SK-N-SH (cell line): ENCODE measurements at regions not wholly inside any gene's neighbourhood (a gene's known extent, or its start where the extent isn't known, plus 50 kb on each side); places are given as distances from the start of the nearest gene placed in this dataset.

Source experiments
- CTCF ChIA-PET: fragments of 300-600, 350-600 bp; formaldehyde crosslinking; extraction: SDS; loops from one replicate; lab custom pipeline; 2021; lab: Yijun Ruan, JAX
- POLR2A ChIA-PET: fragments of 350-600 bp; sonication (Branson Sonifier 250); formaldehyde crosslinking; extraction: SDS; loops from one replicate; lab custom pipeline; 2020; ENCODE audit warnings: antibody characterized with exemption, inconsistent platforms; lab: Yijun Ruan, JAX
- DNase-seq: peaks from one replicate; pipeline ENCODE4 v3.0.0; 2012
- H2AFZ ChIP-seq: fragments of 200-600 bp; sonication (generic); 2 replicates; pipeline ENCODE4 v1.8.1; 2016; ENCODE audit warnings: antibody characterized with exemption, mild to moderate bottlenecking, low read depth
- H3F3A ChIP-seq: fragments of 200-600 bp; sonication (generic); replicated peaks from 2 replicates; pipeline ENCODE3; 2016; ENCODE audit warnings: antibody characterized with exemption, mild to moderate bottlenecking; ENCODE audit not compliant: insufficient read depth
- H3K27ac ChIP-seq, 2 experiments: fragments of 200-500 bp in 1 of 2; fragments of 200-600 bp in 1 of 2; sonication (Bioruptor generic) in 1 of 2; sonication (generic), shearing (Covaris generic) in 1 of 2; 2 replicates each; pipeline versions ENCODE4 v1.5.1 to v1.6.1; 2014 to 2016; ENCODE audit warnings: low read depth in 2 of 2, inconsistent platforms in 1 of 2, low read length in 1 of 2, mild to moderate bottlenecking in 1 of 2, mixed read lengths in 1 of 2
- H3K27me3 ChIP-seq: fragments of 200-600 bp; sonication (generic), shearing (Covaris generic); 2 replicates; pipeline ENCODE4 v1.6.1; 2016; ENCODE audit warnings: mixed run types; ENCODE audit not compliant: insufficient read depth
- H3K36me3 ChIP-seq, 2 experiments: fragments of 200-500 bp in 1 of 2; fragments of 200-600 bp in 1 of 2; sonication (Bioruptor generic) in 1 of 2; sonication (generic) in 1 of 2; replicated peaks in 1 of 2; 2 replicates each; pipeline versions ENCODE3 to v1.5.1; 2014 to 2016; ENCODE audit warnings: low read length in 1 of 2, mild to moderate bottlenecking in 1 of 2; ENCODE audit not compliant: insufficient read depth in 2 of 2, control insufficient read depth in 1 of 2
- H3K4me1 ChIP-seq, 2 experiments: fragments of 200-500 bp in 1 of 2; fragments of 200-600 bp in 1 of 2; sonication (Bioruptor generic) in 1 of 2; sonication (generic), shearing (Covaris generic) in 1 of 2; 2 replicates each; pipeline versions ENCODE4 v1.5.1 to v1.6.1; 2014 to 2016; ENCODE audit warnings: low read depth in 1 of 2, low read length in 1 of 2, mixed run types in 1 of 2; ENCODE audit not compliant: insufficient read depth in 2 of 2, control insufficient read depth in 1 of 2
- H3K4me2 ChIP-seq: fragments of 200-600 bp; sonication (generic), shearing (Covaris generic); 2 replicates; pipeline ENCODE4 v1.6.1; 2017; ENCODE audit warnings: mixed run types
- H3K4me3 ChIP-seq, 2 experiments: fragments of 200-500 bp in 1 of 2; fragments of 200-600 bp in 1 of 2; sonication (Bioruptor generic) in 1 of 2; sonication (generic), shearing (Covaris generic) in 1 of 2; 2 replicates each; pipeline versions ENCODE4 v1.5.1 to v1.8.1; 2014 to 2016; ENCODE audit warnings: low read depth in 2 of 2, inconsistent platforms in 1 of 2, low read length in 1 of 2, mild to moderate bottlenecking in 1 of 2, mixed read lengths in 1 of 2, moderate library complexity in 1 of 2
- H3K79me2 ChIP-seq: fragments of 200-600 bp; sonication (generic); 2 replicates; pipeline ENCODE4 v1.8.1; 2017; ENCODE audit warnings: mild to moderate bottlenecking; ENCODE audit not compliant: insufficient read depth
- H3K9ac ChIP-seq: fragments of 200-600 bp; sonication (generic); 2 replicates; pipeline ENCODE4 v1.6.1; 2017; ENCODE audit warnings: mixed run types
- H3K9me2 ChIP-seq: fragments of 200-600 bp; sonication (generic); 2 replicates; pipeline ENCODE4 v1.6.1; 2017; ENCODE audit warnings: mixed run types
- H3K9me3 ChIP-seq: fragments of 200-600 bp; sonication (generic); 2 replicates; pipeline ENCODE4 v1.6.1; 2017; ENCODE audit warnings: mixed run types, mild to moderate bottlenecking, moderate library complexity
- H4K20me1 ChIP-seq: fragments of 200-600 bp; sonication (generic); 2 replicates; pipeline ENCODE4 v1.6.1; 2017; ENCODE audit warnings: mild to moderate bottlenecking, mixed run types; ENCODE audit not compliant: insufficient read depth
- ELF1 ChIP-seq: IDR thresholded peaks from 2 replicates; pipeline ENCODE4 v1.4.0; 2012
- EP300 ChIP-seq, 2 experiments: IDR thresholded peaks; 2 replicates each; pipeline versions ENCODE4 v1.4.0 to v1.6.1; 2012; ENCODE audit warnings: borderline replicate concordance in 1 of 2, low read depth in 1 of 2, low read length in 1 of 2
- FOSL2 ChIP-seq: IDR thresholded peaks from 2 replicates; pipeline ENCODE4 v1.4.0; 2012; ENCODE audit warnings: low read depth, mild to moderate bottlenecking, moderate library complexity, borderline replicate concordance
- FOXJ3 ChIP-seq: sonication (generic); formaldehyde crosslinking; IDR thresholded peaks from 2 replicates; pipeline ENCODE4 v1.5.1; 2020; ENCODE audit warnings: mild to moderate bottlenecking, missing genetic modification reagents
- GABPA ChIP-seq: IDR thresholded peaks from 2 replicates; pipeline ENCODE4 v1.4.0; 2012; ENCODE audit warnings: low read depth, mild to moderate bottlenecking
- MEF2A ChIP-seq: IDR thresholded peaks from 2 replicates; pipeline ENCODE4 v1.4.0; 2012; ENCODE audit warnings: low read depth, borderline replicate concordance
- MXI1 ChIP-seq: IDR thresholded peaks from 2 replicates; pipeline ENCODE4 v1.6.1; 2012; ENCODE audit warnings: mild to moderate bottlenecking, low read depth, low read length, improper control_type of control experiment
- NFIC ChIP-seq: IDR thresholded peaks from 2 replicates; pipeline ENCODE4 v1.4.0; 2012; ENCODE audit warnings: borderline replicate concordance
- NRF1 ChIP-seq: IDR thresholded peaks from 2 replicates; pipeline ENCODE4 v1.6.1; 2012; ENCODE audit warnings: low read depth, mild to moderate bottlenecking, low read length
- POLR2AphosphoS5 ChIP-seq: IDR thresholded peaks from 2 replicates; pipeline ENCODE4 v1.6.1; 2012; ENCODE audit warnings: low read depth, low read length
- RCOR1 ChIP-seq: fragments of 150-350 bp; IDR thresholded peaks from 2 replicates; pipeline ENCODE4 v1.6.1; 2017; ENCODE audit warnings: antibody characterized with exemption, low read length
- RFX5 ChIP-seq: IDR thresholded peaks from 2 replicates; pipeline ENCODE4 v1.6.1; 2012; ENCODE audit warnings: mild to moderate bottlenecking, improper control_type of control experiment, low read length
- TAF1 ChIP-seq: IDR thresholded peaks from 2 replicates; pipeline ENCODE4 v1.6.1; 2012; ENCODE audit warnings: low read depth, mild to moderate bottlenecking, low read length, moderate library complexity, borderline replicate concordance
- WGBS: methylation state at CpG from one replicate; pipeline ENCODE4 v1.1.6; 2017; ENCODE audit warnings: low lambda C conversion rate; 5-methylcytosine and 5-hydroxymethylcytosine counted together
- TF ChIP-seq, protein P1 (sequence below): IDR thresholded peaks from 2 replicates; pipeline ENCODE4 v1.4.0; 2012; ENCODE audit warnings: low read depth, borderline replicate concordance
- TF ChIP-seq, protein P2 (sequence below): fragments of 150-350 bp; IDR thresholded peaks from 2 replicates; pipeline ENCODE4 v1.6.1; 2017; ENCODE audit warnings: antibody characterized with exemption, low read length, low read depth, borderline replicate concordance

DNA sequence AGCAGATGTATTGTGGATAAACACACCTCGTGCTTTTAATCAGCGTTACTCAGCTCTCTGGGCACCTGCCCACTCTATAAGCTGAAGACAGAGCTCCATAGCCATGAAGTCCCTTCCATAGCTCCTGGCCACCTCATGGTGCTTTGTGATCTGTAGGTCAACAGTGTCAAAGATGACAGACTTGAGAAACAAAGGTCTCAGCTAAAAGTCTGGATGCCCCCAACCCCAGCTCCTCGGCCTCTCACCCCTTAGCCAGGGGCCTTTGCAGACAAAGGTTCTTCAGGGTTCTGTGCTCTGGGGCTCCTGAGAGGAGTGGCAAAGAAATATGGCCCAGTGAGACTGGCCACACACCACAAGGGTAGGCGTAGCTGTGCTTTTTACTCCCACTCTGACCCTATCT, 168.6 kb downstream of the KLF13 start:
- CTCF ChIA-PET: interaction anchor here (1.4 kb wide), 1 partner anchor 286 kb away, joined by 3 read pairs; no protein-coding TSS in a partner anchor
- peaks cover 0 to 13% of the 10 kb centered on the region in 2 experiments; a peak in 1 of 4 replicates for H3K4me1 ChIP-seq
- POLR2A ChIA-PET: no interaction called here

DNA sequence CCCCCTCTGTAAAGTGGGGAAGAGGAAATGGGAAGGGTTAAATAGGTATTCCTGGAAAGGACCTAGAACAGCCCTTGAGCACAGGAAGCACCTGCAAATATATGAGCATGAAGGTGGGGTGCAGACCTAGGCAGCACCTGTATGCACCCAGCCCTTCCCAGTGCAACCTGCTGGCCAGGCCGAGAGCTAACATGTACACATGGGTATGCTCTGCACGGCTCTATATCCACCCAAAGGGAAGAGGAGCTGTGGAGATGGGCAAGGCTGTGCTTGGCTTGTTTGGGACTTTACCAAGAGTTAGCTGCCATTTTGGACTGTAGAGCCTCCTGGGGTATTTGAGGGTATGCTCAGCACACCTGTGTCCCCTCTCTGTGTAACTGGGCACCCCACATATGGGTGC, 171.2 kb downstream of the KLF13 start:
- WGBS: 21% methylated on average over 2 of the region's 2 CpGs
- H3K36me3 ChIP-seq: no peaks in the 10 kb centered on the region
- H3K4me3 ChIP-seq: no peak overlapping the region
- no peak overlapping the region for H3K9ac ChIP-seq
- no peak overlapping the region for H2AFZ ChIP-seq
- POLR2A ChIA-PET: no interaction called here
- H3K27ac ChIP-seq: no peak overlapping the region
- no peaks in the 10 kb centered on the region for H4K20me1 ChIP-seq
- CTCF ChIA-PET: interaction anchor here (1.0 to 3.7 kb wide), 2 partner anchors 7 to 9 kb away, joined by 3 to 26 read pairs; no protein-coding TSS in a partner anchor
- H3F3A ChIP-seq: no peaks in the 10 kb centered on the region
- H3K9me2 ChIP-seq: no peaks in the 10 kb centered on the region
- no peak overlapping the region for H3K4me2 ChIP-seq
- TF ChIP-seq FOSL2: no peak
- TF ChIP-seq, protein P1, sequence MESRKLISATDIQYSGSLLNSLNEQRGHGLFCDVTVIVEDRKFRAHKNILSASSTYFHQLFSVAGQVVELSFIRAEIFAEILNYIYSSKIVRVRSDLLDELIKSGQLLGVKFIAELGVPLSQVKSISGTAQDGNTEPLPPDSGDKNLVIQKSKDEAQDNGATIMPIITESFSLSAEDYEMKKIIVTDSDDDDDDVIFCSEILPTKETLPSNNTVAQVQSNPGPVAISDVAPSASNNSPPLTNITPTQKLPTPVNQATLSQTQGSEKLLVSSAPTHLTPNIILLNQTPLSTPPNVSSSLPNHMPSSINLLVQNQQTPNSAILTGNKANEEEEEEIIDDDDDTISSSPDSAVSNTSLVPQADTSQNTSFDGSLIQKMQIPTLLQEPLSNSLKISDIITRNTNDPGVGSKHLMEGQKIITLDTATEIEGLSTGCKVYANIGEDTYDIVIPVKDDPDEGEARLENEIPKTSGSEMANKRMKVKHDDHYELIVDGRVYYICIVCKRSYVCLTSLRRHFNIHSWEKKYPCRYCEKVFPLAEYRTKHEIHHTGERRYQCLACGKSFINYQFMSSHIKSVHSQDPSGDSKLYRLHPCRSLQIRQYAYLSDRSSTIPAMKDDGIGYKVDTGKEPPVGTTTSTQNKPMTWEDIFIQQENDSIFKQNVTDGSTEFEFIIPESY: no peak
- no peak for TF ChIP-seq MEF2A
- TF ChIP-seq GABPA: no peak
- no peak for TF ChIP-seq FOXJ3 (CRISPR knock-in tag)
- TF ChIP-seq RFX5: no peak
- TF ChIP-seq NRF1: no peak
- no peak for TF ChIP-seq MXI1
- no peak for TF ChIP-seq TAF1
- TF ChIP-seq ELF1: no peak
- TF ChIP-seq, protein P2, sequence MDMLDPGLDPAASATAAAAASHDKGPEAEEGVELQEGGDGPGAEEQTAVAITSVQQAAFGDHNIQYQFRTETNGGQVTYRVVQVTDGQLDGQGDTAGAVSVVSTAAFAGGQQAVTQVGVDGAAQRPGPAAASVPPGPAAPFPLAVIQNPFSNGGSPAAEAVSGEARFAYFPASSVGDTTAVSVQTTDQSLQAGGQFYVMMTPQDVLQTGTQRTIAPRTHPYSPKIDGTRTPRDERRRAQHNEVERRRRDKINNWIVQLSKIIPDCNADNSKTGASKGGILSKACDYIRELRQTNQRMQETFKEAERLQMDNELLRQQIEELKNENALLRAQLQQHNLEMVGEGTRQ: no peak
- TF ChIP-seq NFIC: no peak
- no peaks in the 10 kb centered on the region for H3K27me3 ChIP-seq
- peaks cover 0 to 21% of the 10 kb centered on the region in 2 experiments; a peak in 2 of 4 replicates for H3K4me1 ChIP-seq
- H3K9me3 ChIP-seq: no peaks in the 10 kb centered on the region
- H3K79me2 ChIP-seq: no peaks in the 10 kb centered on the region
- DNase-seq: no peak

More for the DNA sequence above, 168.6 kb downstream of the KLF13 start:
- H3K9ac ChIP-seq: no peak overlapping the region
- no peaks in the 10 kb centered on the region for H3K27me3 ChIP-seq
- H3K27ac ChIP-seq: no peak overlapping the region
- H3K4me2 ChIP-seq: no peak overlapping the region
- H3K36me3 ChIP-seq: no peaks in the 10 kb centered on the region
- H3K79me2 ChIP-seq: no peaks in the 10 kb centered on the region
- TF ChIP-seq POLR2AphosphoS5: no peak
- TF ChIP-seq RCOR1: no peak
- TF ChIP-seq EP300 (IDR thresholded peaks at IDR 0.05; ENCODE audit: borderline replicate concordance in 1 of 2, low read depth in 1 of 2, low read length in 1 of 2): no peak
- H2AFZ ChIP-seq: no peak overlapping the region
- no peak for DNase-seq
- WGBS: 11% methylated on average over 4 of the region's 4 CpGs
- no peaks in the 10 kb centered on the region for H4K20me1 ChIP-seq
- H3K9me3 ChIP-seq: no peaks in the 10 kb centered on the region
- H3K4me3 ChIP-seq: no peak overlapping the region
- no peaks in the 10 kb centered on the region for H3K9me2 ChIP-seq
- no peaks in the 10 kb centered on the region for H3F3A ChIP-seq
